Lung microvascular endothelial cell (primary cell): ENCODE measurements at regions not wholly inside any gene's neighbourhood (a gene's known extent, or its start where the extent isn't known, plus 50 kb on each side); places are given as distances from the start of the nearest gene placed in this dataset.

Source experiments
- DNase-seq, 2 donors: peaks; one replicate each; pipeline versions ENCODE4 v3.0.0 to v3.0.0-alpha.2; 2010; ENCODE audit warnings: low read depth in 2 of 2

- peak in 1 of 2 donors; percentile 64 for DNase-seq
These were observed 63.6 kb upstream of the ERRFI1 start for GRCh38 chr1:8089535-8090228.

- no peak for DNase-seq
These were observed 59.9 kb upstream of the ERRFI1 start for GRCh38 chr1:8086055-8086454.

- no peak for DNase-seq
These were observed 58.8 kb upstream of the ERRFI1 start for GRCh38 chr1:8084913-8085312.

GRCh38 chr1:8083739-8084484 is 57.8 kb upstream of the ERRFI1 start:
- DNase-seq: peak; percentile 38 to 94

DNA sequence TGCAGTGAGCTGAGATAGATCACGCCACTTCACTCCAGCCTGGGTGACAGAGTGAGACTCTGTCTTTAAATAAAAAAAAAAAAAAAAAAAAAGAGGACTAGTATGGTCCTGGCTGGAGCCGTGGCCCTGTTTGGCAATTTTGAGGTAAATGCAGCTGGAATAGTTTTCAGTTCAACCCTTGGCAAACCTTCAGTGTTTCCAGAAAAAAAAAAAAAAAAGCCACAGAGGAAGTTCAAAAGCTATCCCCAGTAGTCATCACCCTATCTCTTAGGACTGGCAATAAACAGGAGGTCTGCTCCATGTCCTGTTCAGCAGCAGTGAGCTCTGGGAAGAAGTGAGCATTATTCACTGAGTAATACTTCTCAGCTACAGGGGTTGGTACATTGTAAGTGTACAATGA is 56.8 kb upstream of the ERRFI1 start:
- DNase-seq: peak; percentile 69 to 71

DNA sequence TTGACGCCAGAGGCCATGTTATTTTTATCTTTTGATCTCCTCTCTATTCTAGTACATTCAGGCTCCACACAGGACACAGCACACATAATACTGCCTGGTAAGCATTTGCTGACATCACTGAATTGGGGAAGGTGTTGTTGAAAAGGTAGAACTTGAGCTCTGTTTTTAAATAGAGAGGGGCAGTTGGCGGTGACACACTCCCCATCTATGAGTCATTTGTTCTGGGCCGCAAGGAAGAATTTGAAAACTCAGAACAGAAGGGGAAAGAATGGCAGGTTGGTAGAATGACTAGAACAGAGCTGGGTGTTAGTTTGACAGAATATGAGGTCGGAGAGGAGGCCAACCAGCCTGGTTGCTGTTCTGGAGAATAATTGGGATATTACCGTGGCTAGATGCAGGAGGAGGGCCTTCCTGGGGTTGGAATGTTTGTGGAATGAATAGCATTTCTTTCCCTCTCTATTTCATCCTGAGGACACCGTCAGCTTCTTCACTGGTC is 52.1 kb upstream of the ERRFI1 start:
- peak; percentile 52 to 73 for DNase-seq

- DNase-seq: no peak
These were observed 51.5 kb upstream of the ERRFI1 start for GRCh38 chr1:8077602-8078001.

DNA sequence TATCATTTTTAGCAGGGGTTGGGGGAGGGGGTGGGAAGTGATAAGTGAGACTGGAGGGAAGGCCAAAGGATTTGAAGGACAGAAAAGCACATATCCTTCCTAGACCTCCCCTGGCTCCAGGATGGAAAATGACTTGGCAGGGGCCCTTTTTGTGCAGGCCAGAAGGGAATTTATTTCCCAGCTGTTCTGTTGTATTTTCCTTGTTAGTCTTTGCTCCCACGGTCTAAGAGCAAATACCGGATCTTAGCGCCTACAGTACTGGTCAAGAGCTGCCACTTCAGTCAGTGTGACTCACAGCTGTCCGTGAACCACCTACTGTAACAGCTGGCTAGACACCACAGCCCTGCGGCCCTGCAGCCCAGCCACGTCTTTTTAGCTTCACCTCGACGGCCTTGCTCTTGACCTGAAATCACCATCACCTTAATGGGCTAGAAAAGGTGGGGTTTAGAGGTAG is 51.0 kb upstream of the ERRFI1 start:
- DNase-seq: peak; percentile 57 to 98

- no peak for DNase-seq
These were observed 50.1 kb upstream of the ERRFI1 start for GRCh38 chr1:8076176-8076575.
